Posterior cingulate gyrus (tissue), 11 donors: ENCODE measurements at regions not wholly inside any gene's neighbourhood (a gene's known extent, or its start where the extent isn't known, plus 50 kb on each side); places are given as distances from the start of the nearest gene placed in this dataset.

ENCODE experiments used
- DNase-seq, 10 donors: peaks; one replicate each; pipeline versions ENCODE4 v3.0.0 to v3.0.0-alpha.2; 2020 to 2021; ENCODE audit warnings: mixed read lengths in 3 of 10
- intact Hi-C: fragments of 100-400 bp; cut with DNase I; formaldehyde crosslinking; loops from one replicate; pipeline ENCODE4 v1.15.1; 2023

GRCh38 chr3:54026543-54026942 is 95.8 kb upstream of the CACNA2D3 start:
- intact Hi-C loops = no loop called here
- DNase-seq = no peak

GRCh38 chr3:54021071-54021470 is 101.3 kb upstream of the CACNA2D3 start:
- DNase-seq = no peak
- intact Hi-C loops = no loop called here

DNA sequence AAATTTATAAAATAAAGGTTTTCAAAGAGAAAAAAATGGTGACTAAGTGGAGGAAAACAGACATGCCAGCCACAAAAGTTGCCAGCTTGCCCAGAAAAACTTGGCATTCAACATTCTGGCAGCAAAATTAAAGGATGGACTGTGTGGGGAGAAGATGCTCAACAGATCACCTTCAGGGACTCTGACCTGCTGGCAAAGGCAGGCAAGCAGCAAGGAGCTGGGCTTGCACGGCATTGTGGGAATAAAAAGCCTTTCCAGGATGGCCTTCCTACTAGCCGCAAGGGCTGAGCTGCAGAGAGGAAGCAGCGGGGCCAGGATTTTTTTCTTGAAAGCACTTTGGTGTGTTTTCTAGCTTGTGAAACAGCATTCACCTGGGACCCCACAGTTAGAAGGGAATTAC is 101.9 kb upstream of the CACNA2D3 start:
- intact Hi-C loops = no loop called here
- DNase-seq = no peak

- intact Hi-C loops = no loop called here
- no peak for DNase-seq
Measured at GRCh38 chr3:54014067-54014466, 108.3 kb upstream of the CACNA2D3 start.

- intact Hi-C loops = no loop called here
- no peak for DNase-seq
Measured at GRCh38 chr3:54008744-54009143, 113.6 kb upstream of the CACNA2D3 start.

DNA sequence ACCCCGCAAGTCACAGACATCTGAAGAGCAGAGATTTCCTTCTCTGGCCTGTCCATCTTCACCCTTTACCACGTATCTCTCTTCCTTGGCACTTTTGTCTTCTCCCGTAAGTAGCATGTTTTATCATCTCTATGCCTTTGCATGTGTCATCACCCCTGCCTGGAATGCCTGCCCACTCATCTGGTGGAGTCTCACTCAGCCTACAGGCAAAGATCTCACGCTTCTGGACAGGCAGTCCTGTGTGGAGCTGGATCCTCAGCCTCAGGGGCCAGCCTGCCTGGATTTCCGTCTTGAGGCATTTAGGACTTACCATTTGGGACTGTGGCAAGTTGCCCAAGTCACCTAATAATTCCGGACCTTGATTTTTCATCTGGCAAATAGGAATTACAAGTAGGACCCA is 114.3 kb upstream of the CACNA2D3 start:
- DNase-seq = peak in 7 of 10 donors; percentile 22 to 92 (median 55)
- intact Hi-C loops = no loop called here

DNA sequence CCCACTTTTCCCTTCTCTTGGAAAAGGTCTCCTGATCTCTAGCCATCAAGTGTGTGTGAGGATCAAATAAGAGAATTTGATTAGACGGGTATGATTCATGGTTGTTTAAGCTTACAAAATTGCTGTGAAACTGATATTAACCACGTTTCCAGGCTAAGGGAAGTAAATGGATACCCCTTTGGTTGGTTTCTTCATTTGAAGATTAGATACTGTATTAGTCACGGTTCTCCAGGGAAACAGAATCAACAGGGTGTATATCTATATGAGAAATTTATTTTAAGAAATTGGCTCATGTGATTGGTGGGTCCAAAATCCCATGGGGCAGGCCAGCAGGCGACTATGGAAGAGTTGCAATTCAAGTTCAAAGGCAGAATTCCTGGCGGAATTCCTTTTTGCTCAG is 112.7 kb upstream of the SELENOK start:
- DNase-seq = no peak
- intact Hi-C loops = no loop called here

- intact Hi-C loops = no loop called here
- peak in 1 of 10 donors; percentile 69 for DNase-seq
Measured at GRCh38 chr3:54003136-54003535, 111.5 kb upstream of the SELENOK start.

- intact Hi-C loops = no loop called here
- no peak for DNase-seq
Measured at GRCh38 chr3:53999725-54000124, 108.1 kb upstream of the SELENOK start.

- no peak for DNase-seq
- intact Hi-C loops = no loop called here
Measured at GRCh38 chr3:53998980-53999379, 107.3 kb upstream of the SELENOK start.

- no peak for DNase-seq
- intact Hi-C loops = no loop called here
Measured at GRCh38 chr3:53997476-53997875, 105.8 kb upstream of the SELENOK start.

- intact Hi-C loops = no loop called here
- DNase-seq = no peak
Measured at GRCh38 chr3:53996141-53996874, 104.6 kb upstream of the SELENOK start.

DNA sequence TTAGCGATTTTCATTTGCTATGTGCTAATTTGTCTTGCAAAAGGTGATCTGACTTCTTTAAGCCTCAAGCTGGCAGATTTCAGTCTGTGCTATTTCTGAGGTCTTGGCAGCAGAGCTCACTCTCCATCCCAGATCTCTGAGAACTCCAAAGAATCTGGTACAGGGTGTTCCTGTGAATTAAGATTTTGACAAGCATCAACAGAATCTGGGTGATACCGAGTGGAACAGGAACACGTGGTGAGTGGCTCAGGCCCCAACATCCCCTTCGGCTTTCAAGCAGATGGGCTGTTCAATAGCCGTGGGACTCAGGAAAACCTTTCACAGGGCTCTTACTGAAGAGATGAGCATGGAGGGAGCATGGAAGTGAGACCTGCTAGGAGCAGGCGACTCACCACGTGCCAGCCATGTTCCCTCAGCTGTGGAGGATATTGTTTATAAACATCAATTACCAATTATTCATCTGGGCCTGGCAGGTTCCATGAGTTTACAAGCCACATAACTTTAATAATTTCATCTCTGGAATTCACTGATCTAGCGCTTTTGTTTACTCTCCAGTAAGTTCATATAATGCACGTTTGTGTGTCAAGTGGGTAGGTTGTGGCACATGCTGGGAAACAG is 103.4 kb upstream of the SELENOK start:
- intact Hi-C loops = no loop called here
- peak in 6 of 10 donors; percentile 19 to 91 (median 40) for DNase-seq

- intact Hi-C loops = no loop called here
Measured at GRCh38 chr3:53991240-53991639, 99.6 kb upstream of the SELENOK start.

GRCh38 chr3:53989946-53990345 is 98.3 kb upstream of the SELENOK start:
- intact Hi-C loops = no loop called here
- no peak for DNase-seq

More at GRCh38 chr3:53991240-53991639, 99.6 kb upstream of the SELENOK start:
- no peak for DNase-seq

- DNase-seq = no peak
- intact Hi-C loops = no loop called here
Measured at GRCh38 chr3:53989451-53989850, 97.8 kb upstream of the SELENOK start.

DNA sequence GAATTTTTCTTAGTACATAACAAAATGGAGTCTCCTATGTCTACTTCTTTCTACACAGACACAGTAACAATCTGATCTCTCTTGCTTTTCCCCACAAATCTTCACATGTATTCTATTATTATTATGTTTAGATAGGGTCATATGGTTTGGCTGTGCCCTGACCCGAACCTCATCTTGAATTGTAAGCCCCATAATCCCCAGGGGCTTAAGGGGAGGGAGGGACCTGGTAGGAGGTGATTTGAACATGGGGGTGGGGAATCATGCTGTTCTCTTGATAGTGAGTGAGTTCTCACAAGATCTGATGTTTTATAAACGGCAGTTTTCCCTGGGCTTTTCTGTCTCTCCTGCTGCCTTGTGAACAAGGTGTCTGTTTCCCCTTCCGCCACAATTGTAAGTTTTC is 86.7 kb upstream of the SELENOK start:
- DNase-seq = no peak
- intact Hi-C loops = no loop called here

DNA sequence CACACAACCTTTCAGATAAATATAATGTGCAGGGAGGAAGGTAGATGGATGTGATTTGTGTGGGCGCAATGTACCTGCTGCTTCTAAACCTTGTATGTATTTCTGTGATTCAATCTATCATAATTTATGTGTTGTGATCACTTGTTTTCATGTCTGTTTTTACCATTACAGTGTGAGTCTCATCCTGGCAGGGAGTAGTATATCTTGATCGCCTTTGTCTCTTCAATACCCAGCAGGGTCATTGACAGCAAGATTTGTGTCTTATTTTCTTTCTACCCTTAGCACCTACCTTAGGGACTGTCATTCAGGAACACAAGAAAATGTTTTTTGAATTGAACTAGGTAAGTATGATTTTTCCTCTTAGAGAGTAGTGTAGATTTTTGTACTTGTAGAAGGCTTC is 83.7 kb upstream of the SELENOK start:
- DNase-seq = no peak
- intact Hi-C loops = no loop called here

- intact Hi-C loops = no loop called here
- no peak for DNase-seq
Measured at GRCh38 chr3:53974324-53974723, 82.7 kb upstream of the SELENOK start.

- no peak for DNase-seq
- intact Hi-C loops = no loop called here
Measured at GRCh38 chr3:53973905-53974304, 82.2 kb upstream of the SELENOK start.

- intact Hi-C loops = no loop called here
- DNase-seq = no peak
Measured at GRCh38 chr3:53970661-53971060, 79.0 kb upstream of the SELENOK start.

- intact Hi-C loops = no loop called here
- no peak for DNase-seq
Measured at GRCh38 chr3:53969086-53969485, 77.4 kb upstream of the SELENOK start.
